GM19463 (cell line): ENCODE measurements at regions not wholly inside any gene's neighbourhood (a gene's known extent, or its start where the extent isn't known, plus 50 kb on each side); places are given as distances from the start of the nearest gene placed in this dataset.

Source experiments
- ATAC-seq: cut with Tn5 transposase; IDR thresholded peaks from one replicate; pipeline ENCODE4 v1.9.1; 2021; ENCODE audit warnings: mild to moderate bottlenecking, moderate library complexity; ENCODE audit not compliant: unreplicated experiment

- ATAC-seq: no peak
These were observed 240.0 kb upstream of the ZFHX3 start for GRCh38 chr16:73287859-73288405.

GRCh38 chr16:73286346-73287267 lies 238.7 kb upstream of the ZFHX3 start:
- ATAC-seq: no peak

GRCh38 chr16:73285436-73286201 lies 237.7 kb upstream of the ZFHX3 start:
- ATAC-seq: no peak

GRCh38 chr16:73280388-73280787 lies 232.5 kb upstream of the ZFHX3 start:
- no peak for ATAC-seq

- ATAC-seq: no peak
These were observed 231.5 kb upstream of the ZFHX3 start for GRCh38 chr16:73279451-73279850.

GRCh38 chr16:73277071-73277470 lies 229.1 kb upstream of the ZFHX3 start:
- no peak for ATAC-seq

- ATAC-seq: peak; percentile 20
These were observed 227.5 kb upstream of the ZFHX3 start for GRCh38 chr16:73275448-73275847.

GRCh38 chr16:73275024-73275423 lies 227.1 kb upstream of the ZFHX3 start:
- peak; percentile 86 for ATAC-seq

- no peak for ATAC-seq
These were observed 226.2 kb upstream of the ZFHX3 start for GRCh38 chr16:73274140-73274539.

GRCh38 chr16:73268366-73268993 lies 220.6 kb upstream of the ZFHX3 start:
- ATAC-seq: no peak

- no peak for ATAC-seq
These were observed 218.0 kb upstream of the ZFHX3 start for GRCh38 chr16:73265935-73266334.

- ATAC-seq: no peak
These were observed 217.4 kb upstream of the ZFHX3 start for GRCh38 chr16:73265124-73265837.

- no peak for ATAC-seq
These were observed 215.0 kb upstream of the ZFHX3 start for GRCh38 chr16:73262931-73263330.

GRCh38 chr16:73255031-73255430 lies 207.1 kb upstream of the ZFHX3 start:
- ATAC-seq: no peak

GRCh38 chr16:73253922-73254480 lies 206.1 kb upstream of the ZFHX3 start:
- no peak for ATAC-seq

GRCh38 chr16:73252446-73252845 lies 204.5 kb upstream of the ZFHX3 start:
- no peak for ATAC-seq

- no peak for ATAC-seq
These were observed 203.7 kb upstream of the ZFHX3 start for GRCh38 chr16:73251608-73252007.

- ATAC-seq: no peak
These were observed 200.4 kb upstream of the ZFHX3 start for GRCh38 chr16:73248316-73248715.

- ATAC-seq: no peak
These were observed 193.0 kb upstream of the ZFHX3 start for GRCh38 chr16:73240920-73241319.

GRCh38 chr16:73237601-73238000 lies 189.7 kb upstream of the ZFHX3 start:
- no peak for ATAC-seq
